Neural progenitor cell (in vitro differentiated cells): ENCODE measurements at regions not wholly inside any gene's neighbourhood (a gene's known extent, or its start where the extent isn't known, plus 50 kb on each side); places are given as distances from the start of the nearest gene placed in this dataset.
"Not testable (repeated sequence)": the region's sequence is repeated elsewhere in the genome, so short reads cannot be mapped to it uniquely, and the experiment has no call there.

Source experiments
- DNase-seq: peaks from one replicate; pipeline ENCODE4 v3.0.0-alpha.2; 2016; ENCODE audit warnings: low spot score
- H2AFZ ChIP-seq: fragments of 200-600 bp; sonication (generic); replicated peaks from 2 replicates; pipeline ENCODE4 v1.6.1; 2016; ENCODE audit warnings: antibody characterized with exemption
- H3F3A ChIP-seq: fragments of 200-600 bp; sonication (generic); 2 replicates; pipeline ENCODE4 v1.6.1; 2016; ENCODE audit warnings: antibody characterized with exemption, low read depth
- H3K27ac ChIP-seq: fragments of 200-600 bp; sonication (generic); 2 replicates; pipeline ENCODE4 v1.5.1; 2016; ENCODE audit warnings: mild to moderate bottlenecking
- H3K27me3 ChIP-seq: fragments of 200-600 bp; sonication (generic); 2 replicates; pipeline ENCODE4 v1.6.1; 2016; ENCODE audit warnings: mild to moderate bottlenecking, moderate library complexity
- H3K36me3 ChIP-seq: fragments of 200-600 bp; sonication (generic); 2 replicates; pipeline ENCODE4 v1.5.1; 2016
- H3K4me1 ChIP-seq: fragments of 200-600 bp; sonication (generic); 2 replicates; pipeline ENCODE4 v1.6.1; 2016; ENCODE audit warnings: mixed run types
- H3K4me2 ChIP-seq: fragments of 200-600 bp; sonication (generic); 2 replicates; pipeline ENCODE4 v1.6.1; 2016
- H3K4me3 ChIP-seq: fragments of 200-600 bp; sonication (generic); 2 replicates; pipeline ENCODE4 v1.5.1; 2016
- H3K79me2 ChIP-seq: fragments of 200-600 bp; sonication (generic); 2 replicates; pipeline ENCODE4 v1.6.1; 2016; ENCODE audit warnings: low read depth
- H3K9ac ChIP-seq: fragments of 200-600 bp; sonication (generic); 2 replicates; pipeline ENCODE4 v1.6.1; 2016
- H3K9me3 ChIP-seq: fragments of 200-600 bp; sonication (generic); 2 replicates; pipeline ENCODE4 v1.5.1; 2016; ENCODE audit warnings: low read depth
- H4K20me1 ChIP-seq: fragments of 200-600 bp; sonication (generic); 2 replicates; pipeline ENCODE4 v1.6.1; 2016; ENCODE audit warnings: low read depth
- H3K27ac Mint-ChIP-seq: 3 replicates; pipeline ENCODE4 v1.8.0; 2021; ENCODE audit warnings: mixed read lengths
- H3K27me3 Mint-ChIP-seq: 2 replicates; pipeline ENCODE4 v1.8.0; 2022; ENCODE audit warnings: low read depth, mild to moderate bottlenecking, inconsistent platforms, moderate library complexity, mixed read lengths; ENCODE audit not compliant: insufficient read depth
- H3K36me3 Mint-ChIP-seq: 3 replicates; pipeline ENCODE4 v1.8.0; 2021; ENCODE audit warnings: mixed read lengths
- H3K4me1 Mint-ChIP-seq: 3 replicates; pipeline ENCODE4 v1.8.0; 2021; ENCODE audit warnings: mixed read lengths
- H3K4me3 Mint-ChIP-seq: 3 replicates; pipeline ENCODE4 v1.8.0; 2021; ENCODE audit warnings: mild to moderate bottlenecking, moderate library complexity, mixed read lengths
- H3K9me3 Mint-ChIP-seq: 3 replicates; pipeline ENCODE4 v1.8.0; 2020; ENCODE audit warnings: mixed read lengths
- EZH2 ChIP-seq: fragments of 200-600 bp; sonication (generic); IDR thresholded peaks from 2 replicates; pipeline ENCODE4 v1.6.1; 2017; ENCODE audit warnings: antibody characterized with exemption, mild to moderate bottlenecking, moderate library complexity
- EZH2phosphoT487 ChIP-seq: fragments of 200-600 bp; sonication (generic); IDR thresholded peaks from 2 replicates; pipeline ENCODE4 v1.6.1; 2017; ENCODE audit warnings: antibody characterized with exemption
- TF ChIP-seq, protein P1 (sequence below): fragments of 200-600 bp; sonication (generic); IDR thresholded peaks from 2 replicates; pipeline ENCODE4 v1.5.1; 2017; ENCODE audit warnings: antibody characterized with exemption, mild to moderate bottlenecking

DNA sequence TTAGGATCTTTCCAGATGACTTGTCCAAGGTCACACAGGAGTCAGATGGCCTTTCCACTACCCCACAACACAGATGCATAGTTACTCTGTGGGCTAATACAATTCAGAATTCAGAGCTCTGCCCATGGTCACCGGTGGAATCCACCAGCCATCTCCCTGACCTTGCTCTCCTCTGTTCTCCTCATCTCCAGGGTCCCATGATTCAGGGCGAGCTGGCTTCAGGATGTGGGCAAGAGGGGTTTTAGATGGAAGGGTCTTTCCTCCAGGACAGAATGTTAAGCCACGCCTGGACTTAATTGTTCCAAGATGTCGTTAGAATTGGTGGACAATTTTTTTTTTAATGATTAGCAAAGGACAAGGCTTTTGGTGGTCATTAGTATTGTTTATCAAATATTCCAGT lies 81.7 kb upstream of the LARP1 start:
- H3K79me2 ChIP-seq: no peaks in the 10 kb centered on the region
- Mint-ChIP-seq H3K36me3 (peaks cover 2% of the 10 kb centered on the region), H3K4me3 (no peak overlapping the region), H3K9me3 (peaks cover 6% of the 10 kb centered on the region), H3K27me3 (peaks cover 2% of the 10 kb centered on the region), H3K27ac (no peak overlapping the region), H3K4me1 (no peaks in the 10 kb centered on the region)
- peaks cover 7% of the 10 kb centered on the region for H3F3A ChIP-seq
- no peaks in the 10 kb centered on the region for H3K4me1 ChIP-seq
- H3K9ac ChIP-seq: no peak overlapping the region
- no peaks in the 10 kb centered on the region for H3K9me3 ChIP-seq
- no peaks in the 10 kb centered on the region for H3K27me3 ChIP-seq
- no peak for DNase-seq
- H2AFZ ChIP-seq: no peak overlapping the region
- no peaks in the 10 kb centered on the region for H4K20me1 ChIP-seq
- H3K27ac ChIP-seq: no peak overlapping the region
- H3K36me3 ChIP-seq: no peaks in the 10 kb centered on the region
- no peak for TF ChIP-seq EZH2phosphoT487
- no peak overlapping the region for H3K4me2 ChIP-seq
- H3K4me3 ChIP-seq: no peak overlapping the region

GRCh38 chr5:154669913-154670312 lies 85.3 kb upstream of the LARP1 start:
- not testable (repeated sequence) for H4K20me1 ChIP-seq, H3K27ac ChIP-seq, H3K36me3 Mint-ChIP-seq, H3K4me3 ChIP-seq, H3K27me3 ChIP-seq, H3F3A ChIP-seq, H3K4me1 Mint-ChIP-seq, H3K4me1 ChIP-seq, H3K4me2 ChIP-seq, H3K9me3 ChIP-seq, H3K27me3 Mint-ChIP-seq, H3K27ac Mint-ChIP-seq, H3K36me3 ChIP-seq, H3K9ac ChIP-seq, H3K79me2 ChIP-seq, H3K4me3 Mint-ChIP-seq, DNase-seq, H2AFZ ChIP-seq
- H3K9me3 Mint-ChIP-seq: peaks cover 19% of the 10 kb centered on the region

- H4K20me1 ChIP-seq: no peaks in the 10 kb centered on the region
- no peaks in the 10 kb centered on the region for H3K4me1 ChIP-seq
- Mint-ChIP-seq H3K4me3 (no peak overlapping the region), H3K27ac (no peak overlapping the region), H3K27me3 (peaks cover 2% of the 10 kb centered on the region), H3K4me1 (no peaks in the 10 kb centered on the region), H3K36me3 (peaks cover 3% of the 10 kb centered on the region), H3K9me3 (peaks cover 22% of the 10 kb centered on the region)
- no peak for DNase-seq
- no peaks in the 10 kb centered on the region for H3K79me2 ChIP-seq
- TF ChIP-seq, protein P1, sequence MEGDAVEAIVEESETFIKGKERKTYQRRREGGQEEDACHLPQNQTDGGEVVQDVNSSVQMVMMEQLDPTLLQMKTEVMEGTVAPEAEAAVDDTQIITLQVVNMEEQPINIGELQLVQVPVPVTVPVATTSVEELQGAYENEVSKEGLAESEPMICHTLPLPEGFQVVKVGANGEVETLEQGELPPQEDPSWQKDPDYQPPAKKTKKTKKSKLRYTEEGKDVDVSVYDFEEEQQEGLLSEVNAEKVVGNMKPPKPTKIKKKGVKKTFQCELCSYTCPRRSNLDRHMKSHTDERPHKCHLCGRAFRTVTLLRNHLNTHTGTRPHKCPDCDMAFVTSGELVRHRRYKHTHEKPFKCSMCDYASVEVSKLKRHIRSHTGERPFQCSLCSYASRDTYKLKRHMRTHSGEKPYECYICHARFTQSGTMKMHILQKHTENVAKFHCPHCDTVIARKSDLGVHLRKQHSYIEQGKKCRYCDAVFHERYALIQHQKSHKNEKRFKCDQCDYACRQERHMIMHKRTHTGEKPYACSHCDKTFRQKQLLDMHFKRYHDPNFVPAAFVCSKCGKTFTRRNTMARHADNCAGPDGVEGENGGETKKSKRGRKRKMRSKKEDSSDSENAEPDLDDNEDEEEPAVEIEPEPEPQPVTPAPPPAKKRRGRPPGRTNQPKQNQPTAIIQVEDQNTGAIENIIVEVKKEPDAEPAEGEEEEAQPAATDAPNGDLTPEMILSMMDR: no peak
- TF ChIP-seq EZH2phosphoT487 (no peak), EZH2 (no peak)
- no peak overlapping the region for H3K27ac ChIP-seq
- no peaks in the 10 kb centered on the region for H3F3A ChIP-seq
- no peak overlapping the region for H3K4me2 ChIP-seq
- H3K4me3 ChIP-seq: no peak overlapping the region
- H3K9ac ChIP-seq: no peak overlapping the region
- H3K36me3 ChIP-seq: no peaks in the 10 kb centered on the region
- no peak overlapping the region for H2AFZ ChIP-seq
- no peaks in the 10 kb centered on the region for H3K9me3 ChIP-seq
- no peaks in the 10 kb centered on the region for H3K27me3 ChIP-seq
These were observed 85.8 kb upstream of the LARP1 start for GRCh38 chr5:154669402-154669801.

DNA sequence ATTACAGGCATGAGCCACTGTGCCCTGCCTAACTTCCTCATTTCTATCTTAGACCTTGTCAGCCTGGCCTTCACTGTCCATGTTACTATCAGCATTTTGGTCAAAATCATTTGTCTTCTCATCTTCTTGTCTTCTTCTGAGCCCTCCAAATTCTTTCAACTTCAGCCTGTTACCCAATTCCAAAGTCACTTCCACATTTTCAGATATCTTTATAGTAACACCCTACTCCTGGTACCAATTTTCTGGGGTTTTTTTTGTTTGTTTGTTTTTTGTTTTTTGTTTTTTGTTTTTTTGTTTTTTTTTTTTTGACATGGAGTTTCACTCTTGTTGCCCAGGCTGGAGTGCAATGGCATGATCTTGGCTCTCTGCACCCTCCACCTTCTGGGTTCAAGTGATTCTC lies 90.3 kb upstream of the LARP1 start:
- Histone ChIP-seq H3K4me2 (no peak overlapping the region), H4K20me1 (no peaks in the 10 kb centered on the region), H3F3A (no peaks in the 10 kb centered on the region), H3K9ac (no peak overlapping the region), H3K4me3 (no peak overlapping the region), H3K9me3 (no peaks in the 10 kb centered on the region), H3K79me2 (no peaks in the 10 kb centered on the region), H3K27ac (no peak overlapping the region), H3K4me1 (no peaks in the 10 kb centered on the region), H3K36me3 (no peaks in the 10 kb centered on the region), H3K27me3 (no peaks in the 10 kb centered on the region), H2AFZ (no peak overlapping the region)
- DNase-seq: no peak
- Mint-ChIP-seq H3K36me3 (peaks cover 3% of the 10 kb centered on the region), H3K4me1 (no peaks in the 10 kb centered on the region), H3K27me3 (peaks cover 2% of the 10 kb centered on the region), H3K27ac (no peak overlapping the region), H3K4me3 (no peak overlapping the region), H3K9me3 (peaks cover 29% of the 10 kb centered on the region)
- TF ChIP-seq EZH2 (no peak), EZH2phosphoT487 (no peak)
- TF ChIP-seq, protein P1: no peak
